Smooth muscle cell (in vitro differentiated cells): ENCODE measurements at regions not wholly inside any gene's neighbourhood (a gene's known extent, or its start where the extent isn't known, plus 50 kb on each side); places are given as distances from the start of the nearest gene placed in this dataset.

Experiments
- DNase-seq: peaks from one replicate; lab custom pipeline; 2025; ENCODE audit not compliant: unreplicated experiment; lab: John Stamatoyannopoulos, UW
- H2AFZ ChIP-seq: fragments of 200-600 bp; sonication (generic); 2 replicates; pipeline ENCODE4 v1.6.0; 2016; ENCODE audit warnings: antibody characterized with exemption, low read depth, mild to moderate bottlenecking
- H3F3A ChIP-seq: fragments of 200-600 bp; sonication (generic); 2 replicates; pipeline ENCODE4 v1.6.0; 2017; ENCODE audit warnings: antibody characterized with exemption, low read depth
- H3K27ac ChIP-seq: fragments of 200-600 bp; sonication (generic); 2 replicates; pipeline ENCODE4 v1.5.1; 2016; ENCODE audit warnings: low read depth, mild to moderate bottlenecking
- H3K27me3 ChIP-seq: fragments of 200-600 bp; sonication (generic); 2 replicates; pipeline ENCODE4 v1.6.1; 2016; ENCODE audit warnings: low read depth, mild to moderate bottlenecking
- H3K36me3 ChIP-seq: fragments of 200-600 bp; sonication (generic); 2 replicates; pipeline ENCODE4 v1.5.1; 2016; ENCODE audit warnings: low read depth
- H3K4me1 ChIP-seq: fragments of 200-600 bp; sonication (generic); 2 replicates; pipeline ENCODE4 v1.5.1; 2016; ENCODE audit warnings: low read depth
- H3K4me2 ChIP-seq: fragments of 200-600 bp; sonication (generic); 2 replicates; pipeline ENCODE4 v1.6.0; 2016; ENCODE audit warnings: mild to moderate bottlenecking
- H3K4me3 ChIP-seq: fragments of 200-600 bp; sonication (generic); 2 replicates; pipeline ENCODE4 v1.5.1; 2016; ENCODE audit warnings: mild to moderate bottlenecking
- H3K79me2 ChIP-seq: fragments of 200-600 bp; sonication (generic); 2 replicates; pipeline ENCODE4 v1.6.0; 2016; ENCODE audit warnings: low read depth, mild to moderate bottlenecking
- H3K9ac ChIP-seq: fragments of 200-600 bp; sonication (generic); 2 replicates; pipeline ENCODE4 v1.6.0; 2016; ENCODE audit warnings: low read depth
- H3K9me3 ChIP-seq: fragments of 200-600 bp; sonication (generic); replicated peaks from 2 replicates; pipeline ENCODE4 v1.5.1; 2016; ENCODE audit warnings: low read depth
- H4K20me1 ChIP-seq: fragments of 200-600 bp; sonication (generic); 2 replicates; pipeline ENCODE4 v1.6.0; 2016; ENCODE audit warnings: low read depth
- CTCF ChIP-seq: fragments of 200-600 bp; sonication (generic); IDR thresholded peaks from 2 replicates; pipeline ENCODE4 v1.5.1; 2017; ENCODE audit warnings: borderline replicate concordance, mild to moderate bottlenecking, antibody characterized with exemption; ENCODE audit not compliant: insufficient read depth, poor library complexity, severe bottlenecking
- WGBS: methylation state at CpG from one replicate; pipeline ENCODE4 v1.1.7; 2016; ENCODE audit warnings: low lambda C conversion rate; 5-methylcytosine and 5-hydroxymethylcytosine counted together

GRCh38 chr3:191529992-191530391 is 69.0 kb downstream of the PYDC2 start:
- H3K4me2 ChIP-seq = no peak overlapping the region
- H3K79me2 ChIP-seq = no peaks in the 10 kb centered on the region
- H3K4me3 ChIP-seq = no peak overlapping the region
- no peak overlapping the region for H2AFZ ChIP-seq
- no peaks in the 10 kb centered on the region for H3K4me1 ChIP-seq
- no peak overlapping the region for H3K27ac ChIP-seq
- H3K36me3 ChIP-seq = no peaks in the 10 kb centered on the region
- DNase-seq = no peak
- H3K27me3 ChIP-seq = no peaks in the 10 kb centered on the region
- H3K9me3 ChIP-seq = no peaks in the 10 kb centered on the region
- 95% methylated on average over 5 of the region's 5 CpGs for WGBS
- no peak for TF ChIP-seq CTCF
- H4K20me1 ChIP-seq = no peaks in the 10 kb centered on the region
- no peak overlapping the region for H3K9ac ChIP-seq
- no peaks in the 10 kb centered on the region for H3F3A ChIP-seq

GRCh38 chr3:191531434-191531972 is 70.5 kb downstream of the PYDC2 start:
- Histone ChIP-seq H3K4me2 (no peak overlapping the region), H3K4me1 (no peaks in the 10 kb centered on the region), H3K9me3 (no peaks in the 10 kb centered on the region), H3K9ac (no peak overlapping the region), H3K36me3 (no peaks in the 10 kb centered on the region), H3K27ac (no peak overlapping the region), H2AFZ (no peak overlapping the region), H3F3A (no peaks in the 10 kb centered on the region), H4K20me1 (no peaks in the 10 kb centered on the region), H3K79me2 (no peaks in the 10 kb centered on the region), H3K27me3 (no peaks in the 10 kb centered on the region), H3K4me3 (no peak overlapping the region)
- no peak for TF ChIP-seq CTCF
- 73% methylated on average over 5 of the region's 5 CpGs for WGBS
- no peak for DNase-seq

- no peak for TF ChIP-seq CTCF
- Histone ChIP-seq H3K9ac (no peak overlapping the region), H3K27ac (no peak overlapping the region), H3K36me3 (no peaks in the 10 kb centered on the region), H3K4me3 (no peak overlapping the region), H3K27me3 (no peaks in the 10 kb centered on the region), H3K4me2 (no peak overlapping the region), H3K79me2 (no peaks in the 10 kb centered on the region), H4K20me1 (no peaks in the 10 kb centered on the region), H3K4me1 (no peaks in the 10 kb centered on the region), H2AFZ (no peak overlapping the region), H3K9me3 (no peaks in the 10 kb centered on the region), H3F3A (no peaks in the 10 kb centered on the region)
- no peak for DNase-seq
- 100% methylated on average over 1 of the region's 1 CpG for WGBS
These were observed 82.1 kb downstream of the PYDC2 start for GRCh38 chr3:191543018-191543417.

- no peak for TF ChIP-seq CTCF
- H2AFZ ChIP-seq = no peak overlapping the region
These were observed 82.9 kb downstream of the PYDC2 start for GRCh38 chr3:191543897-191544296.

More at GRCh38 chr3:191543897-191544296, 82.9 kb downstream of the PYDC2 start:
- WGBS = 91% methylated on average over 4 of the region's 4 CpGs
- no peaks in the 10 kb centered on the region for H3K9me3 ChIP-seq
- no peaks in the 10 kb centered on the region for H3K79me2 ChIP-seq
- no peak overlapping the region for H3K27ac ChIP-seq
- H3K27me3 ChIP-seq = no peaks in the 10 kb centered on the region
- no peak overlapping the region for H3K4me3 ChIP-seq
- no peaks in the 10 kb centered on the region for H4K20me1 ChIP-seq
- no peak overlapping the region for H3K9ac ChIP-seq
- DNase-seq = no peak
- no peaks in the 10 kb centered on the region for H3K36me3 ChIP-seq
- no peak overlapping the region for H3K4me2 ChIP-seq
- no peaks in the 10 kb centered on the region for H3F3A ChIP-seq
- no peaks in the 10 kb centered on the region for H3K4me1 ChIP-seq
